ENCODE measurements at regions not wholly inside any gene's neighbourhood (a gene's known extent, or its start where the extent isn't known, plus 50 kb on each side); places are given as distances from the start of the nearest gene placed in this dataset.
"Not testable (repeated sequence)": the region's sequence is repeated elsewhere in the genome, so short reads cannot be mapped to it uniquely, and the experiment has no call there.

- no peak for FAIRE-seq
Measured at GRCh38 chr2:187055463-187055862, 206.5 kb upstream of the ZSWIM2 start.

- FAIRE-seq = no peak
Measured at GRCh38 chr2:187054501-187055319, 205.7 kb upstream of the ZSWIM2 start.

GRCh38 chr2:187051350-187051749 is 202.4 kb upstream of the ZSWIM2 start:
- FAIRE-seq = no peak

GRCh38 chr2:187050409-187050998 is 201.5 kb upstream of the ZSWIM2 start:
- no peak for FAIRE-seq

GRCh38 chr2:187037310-187037709 is 188.3 kb upstream of the ZSWIM2 start:
- FAIRE-seq = no peak

GRCh38 chr2:187034434-187034833 is 185.5 kb upstream of the ZSWIM2 start:
- FAIRE-seq = no peak

- FAIRE-seq = no peak
Measured at GRCh38 chr2:187024739-187025138, 175.8 kb upstream of the ZSWIM2 start.

- not testable (repeated sequence) for FAIRE-seq
Measured at GRCh38 chr2:187023996-187024395, 175.0 kb upstream of the ZSWIM2 start.

GRCh38 chr2:187017438-187017837 is 168.5 kb upstream of the ZSWIM2 start:
- no peak for FAIRE-seq

GRCh38 chr2:187013058-187013457 is 164.1 kb upstream of the ZSWIM2 start:
- FAIRE-seq = no peak

GRCh38 chr2:187011206-187011832 is 162.3 kb upstream of the ZSWIM2 start:
- no peak for FAIRE-seq

- no peak for FAIRE-seq
Measured at GRCh38 chr2:187009483-187010239, 160.7 kb upstream of the ZSWIM2 start.

- no peak for FAIRE-seq
Measured at GRCh38 chr2:187008111-187008510, 159.1 kb upstream of the ZSWIM2 start.

GRCh38 chr2:187003611-187004010 is 154.6 kb upstream of the ZSWIM2 start:
- no peak for FAIRE-seq

GRCh38 chr2:187003038-187003554 is 154.1 kb upstream of the ZSWIM2 start:
- no peak for FAIRE-seq

- no peak for FAIRE-seq
Measured at GRCh38 chr2:187002242-187002641, 153.3 kb upstream of the ZSWIM2 start.

GRCh38 chr2:187001248-187001647 is 152.3 kb upstream of the ZSWIM2 start:
- FAIRE-seq = no peak

GRCh38 chr2:186995092-186995491 is 146.1 kb upstream of the ZSWIM2 start:
- no peak for FAIRE-seq

GRCh38 chr2:186992597-186992996 is 143.6 kb upstream of the ZSWIM2 start:
- no peak for FAIRE-seq

GRCh38 chr2:186991766-186992417 is 142.9 kb upstream of the ZSWIM2 start:
- no peak for FAIRE-seq

GRCh38 chr2:186984966-186985365 is 136.0 kb upstream of the ZSWIM2 start:
- FAIRE-seq = no peak

GRCh38 chr2:186984481-186984880 is 135.5 kb upstream of the ZSWIM2 start:
- no peak for FAIRE-seq
